ENCODE measurements at regions not wholly inside any gene's neighbourhood (a gene's known extent, or its start where the extent isn't known, plus 50 kb on each side); places are given as distances from the start of the nearest gene placed in this dataset.
A peak's percentile ranks its signal among the peaks of the same experiment; 100 is the strongest.

GRCh38 chr12:38556647-38557046, 240.1 kb downstream of the ALG10B start:
- no peaks in the 10 kb centered on the region for H3K4me1 ChIP-seq (ENCODE audit: insufficient read depth, poor library complexity, severe bottlenecking)
- no peak for DNase-seq (ENCODE audit: low spot score)
- TF ChIP-seq, protein P1, sequence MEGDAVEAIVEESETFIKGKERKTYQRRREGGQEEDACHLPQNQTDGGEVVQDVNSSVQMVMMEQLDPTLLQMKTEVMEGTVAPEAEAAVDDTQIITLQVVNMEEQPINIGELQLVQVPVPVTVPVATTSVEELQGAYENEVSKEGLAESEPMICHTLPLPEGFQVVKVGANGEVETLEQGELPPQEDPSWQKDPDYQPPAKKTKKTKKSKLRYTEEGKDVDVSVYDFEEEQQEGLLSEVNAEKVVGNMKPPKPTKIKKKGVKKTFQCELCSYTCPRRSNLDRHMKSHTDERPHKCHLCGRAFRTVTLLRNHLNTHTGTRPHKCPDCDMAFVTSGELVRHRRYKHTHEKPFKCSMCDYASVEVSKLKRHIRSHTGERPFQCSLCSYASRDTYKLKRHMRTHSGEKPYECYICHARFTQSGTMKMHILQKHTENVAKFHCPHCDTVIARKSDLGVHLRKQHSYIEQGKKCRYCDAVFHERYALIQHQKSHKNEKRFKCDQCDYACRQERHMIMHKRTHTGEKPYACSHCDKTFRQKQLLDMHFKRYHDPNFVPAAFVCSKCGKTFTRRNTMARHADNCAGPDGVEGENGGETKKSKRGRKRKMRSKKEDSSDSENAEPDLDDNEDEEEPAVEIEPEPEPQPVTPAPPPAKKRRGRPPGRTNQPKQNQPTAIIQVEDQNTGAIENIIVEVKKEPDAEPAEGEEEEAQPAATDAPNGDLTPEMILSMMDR (IDR thresholded peaks at IDR 0.05; ENCODE audit: poor library complexity, severe bottlenecking), result no peak
- no peak for ATAC-seq (ENCODE audit: low read depth)
- no peaks in the 10 kb centered on the region for H3K9me3 ChIP-seq (ENCODE audit: severe bottlenecking)
- H3K27me3 ChIP-seq (ENCODE audit: insufficient read depth, poor library complexity, severe bottlenecking), result no peaks in the 10 kb centered on the region
- no peaks in the 10 kb centered on the region for H3K36me3 ChIP-seq (ENCODE audit: low read depth)
- H3K4me3 ChIP-seq (ENCODE audit: severe bottlenecking), result no peak overlapping the region
- no peak overlapping the region for H3K27ac ChIP-seq (ENCODE audit: poor library complexity, severe bottlenecking)

DNA sequence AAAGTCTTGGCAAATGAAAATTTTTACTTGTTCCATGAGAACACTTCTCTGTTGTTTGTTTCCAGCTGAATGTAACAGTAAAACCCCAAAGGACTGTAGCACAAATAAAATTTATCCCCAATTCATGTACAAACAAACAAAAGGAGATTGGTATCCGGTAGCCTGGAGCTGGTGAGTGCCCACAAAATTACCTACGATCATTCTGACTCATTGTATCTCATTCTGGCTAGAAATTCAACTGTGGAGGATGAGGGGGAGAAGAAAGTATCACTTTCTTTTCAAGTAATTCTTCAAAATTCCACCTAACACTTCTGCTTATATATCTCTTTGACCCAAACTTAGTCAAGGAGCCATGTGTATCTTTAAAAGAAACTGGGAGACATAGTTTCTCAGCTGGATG, 268.5 kb downstream of the ALG10B start:
- Histone ChIP-seq H3K36me3 (ENCODE audit: low read depth) (no peaks in the 10 kb centered on the region), H3K27me3 (ENCODE audit: insufficient read depth, poor library complexity, severe bottlenecking) (no peaks in the 10 kb centered on the region), H3K9me3 (ENCODE audit: severe bottlenecking) (no peaks in the 10 kb centered on the region), H3K27ac (ENCODE audit: poor library complexity, severe bottlenecking) (no peak overlapping the region), H3K4me3 (ENCODE audit: severe bottlenecking) (no peak overlapping the region), H3K4me1 (ENCODE audit: insufficient read depth, poor library complexity, severe bottlenecking) (peaks cover 7% of the 10 kb centered on the region)
- no peak for ATAC-seq (ENCODE audit: low read depth)
- no peak for DNase-seq (ENCODE audit: low spot score)
- TF ChIP-seq, protein P1 (IDR thresholded peaks at IDR 0.05; ENCODE audit: poor library complexity, severe bottlenecking), result no peak

DNA sequence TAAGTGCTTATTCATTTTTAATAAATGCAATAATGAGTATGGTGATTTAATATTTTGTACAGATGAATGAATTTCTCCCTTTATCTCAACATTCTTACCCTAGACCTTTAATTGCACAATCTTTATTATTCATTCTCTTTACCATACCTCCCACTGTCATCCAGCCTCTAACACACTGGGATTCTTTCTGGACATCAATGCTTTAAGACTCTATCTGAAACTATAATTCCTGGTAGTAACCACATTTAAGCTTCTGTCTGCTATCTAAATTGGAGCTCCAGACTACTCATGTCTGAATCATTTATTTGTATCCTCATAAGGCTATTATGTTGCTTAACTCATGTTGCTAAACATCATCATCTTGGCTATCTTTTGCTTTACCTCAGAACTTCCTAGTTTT, 270.2 kb downstream of the ALG10B start:
- DNase-seq (ENCODE audit: low spot score) (no peak), ATAC-seq (ENCODE audit: low read depth) (peak; percentile 67)
- H3K36me3 ChIP-seq (ENCODE audit: low read depth), result no peaks in the 10 kb centered on the region
- H3K9me3 ChIP-seq (ENCODE audit: severe bottlenecking), result no peaks in the 10 kb centered on the region
- no peak overlapping the region for H3K27ac ChIP-seq (ENCODE audit: poor library complexity, severe bottlenecking)
- H3K4me3 ChIP-seq (ENCODE audit: severe bottlenecking), result no peak overlapping the region
- no peaks in the 10 kb centered on the region for H3K27me3 ChIP-seq (ENCODE audit: insufficient read depth, poor library complexity, severe bottlenecking)
- H3K4me1 ChIP-seq (ENCODE audit: insufficient read depth, poor library complexity, severe bottlenecking), result peaks cover 7% of the 10 kb centered on the region
- TF ChIP-seq, protein P1 (IDR thresholded peaks at IDR 0.05; ENCODE audit: poor library complexity, severe bottlenecking), result no peak

GRCh38 chr12:38587594-38587993, 271.0 kb downstream of the ALG10B start:
- H3K27me3 ChIP-seq (ENCODE audit: insufficient read depth, poor library complexity, severe bottlenecking), result no peaks in the 10 kb centered on the region
- ATAC-seq (ENCODE audit: low read depth) (no peak), DNase-seq (ENCODE audit: low spot score) (no peak)
- no peaks in the 10 kb centered on the region for H3K9me3 ChIP-seq (ENCODE audit: severe bottlenecking)
- peaks cover 7% of the 10 kb centered on the region for H3K4me1 ChIP-seq (ENCODE audit: insufficient read depth, poor library complexity, severe bottlenecking)
- H3K4me3 ChIP-seq (ENCODE audit: severe bottlenecking), result no peak overlapping the region
- no peaks in the 10 kb centered on the region for H3K36me3 ChIP-seq (ENCODE audit: low read depth)
- TF ChIP-seq, protein P1 (IDR thresholded peaks at IDR 0.05; ENCODE audit: poor library complexity, severe bottlenecking), result no peak
- H3K27ac ChIP-seq (ENCODE audit: poor library complexity, severe bottlenecking), result no peak overlapping the region

GRCh38 chr12:38588624-38589305, 272.2 kb downstream of the ALG10B start:
- Histone ChIP-seq H3K27ac (ENCODE audit: poor library complexity, severe bottlenecking) (no peak overlapping the region), H3K27me3 (ENCODE audit: insufficient read depth, poor library complexity, severe bottlenecking) (no peaks in the 10 kb centered on the region), H3K36me3 (ENCODE audit: low read depth) (no peaks in the 10 kb centered on the region), H3K9me3 (ENCODE audit: severe bottlenecking) (no peaks in the 10 kb centered on the region), H3K4me1 (ENCODE audit: insufficient read depth, poor library complexity, severe bottlenecking) (peaks cover 7% of the 10 kb centered on the region), H3K4me3 (ENCODE audit: severe bottlenecking) (no peak overlapping the region)
- DNase-seq (ENCODE audit: low spot score) (no peak), ATAC-seq (ENCODE audit: low read depth) (no peak)
- TF ChIP-seq, protein P1 (IDR thresholded peaks at IDR 0.05; ENCODE audit: poor library complexity, severe bottlenecking), result no peak
